Adrenal gland (tissue), 9 donors: ENCODE measurements at regions not wholly inside any gene's neighbourhood (a gene's known extent, or its start where the extent isn't known, plus 50 kb on each side); places are given as distances from the start of the nearest gene placed in this dataset.

Experiments used
- DNase-seq, 7 donors: peaks; one replicate each; pipeline ENCODE4 v3.0.0-alpha.2; 2019 to 2020
- H3K27ac ChIP-seq, 5 donors: fragments of 200-600 bp; sonication (generic) in 4 of 5; 1 replicate in 3 of 5; 2 replicates in 2 of 5; pipeline versions ENCODE4 v1.5.1 to v1.8.0; 2016 to 2020; ENCODE audit warnings: mild to moderate bottlenecking in 1 of 5
- H3K27me3 ChIP-seq: fragments of 200-600 bp; 2 replicates; pipeline ENCODE4 v1.8.0; 2021
- H3K36me3 ChIP-seq, 2 donors: fragments of 200-600 bp; replicated peaks in 1 of 2; 1 replicate in 1 of 2; 2 replicates in 1 of 2; pipeline versions ENCODE4 v1.5.1 to v1.8.0; 2018 to 2022
- H3K4me1 ChIP-seq, 2 donors: fragments of 200-600 bp; replicated peaks in 1 of 2; 1 replicate in 1 of 2; 2 replicates in 1 of 2; pipeline versions ENCODE4 v1.5.1 to v1.8.0; 2018 to 2021
- H3K4me3 ChIP-seq, 4 donors: fragments of 200-600 bp; sonication (generic) in 3 of 4; one replicate each; pipeline ENCODE4 v1.5.1; 2016 to 2018
- H3K9me3 ChIP-seq, 3 donors: fragments of 200-600 bp; sonication (generic) in 1 of 3; replicated peaks in 1 of 3; 1 replicate in 2 of 3; 2 replicates in 1 of 3; pipeline versions ENCODE4 v1.5.1 to v1.8.0; 2016 to 2021
- POLR2A ChIP-seq, 2 donors: fragments of 450-650 bp; IDR thresholded peaks; one replicate each; pipeline ENCODE4 v1.6.1; 2017; ENCODE audit warnings: antibody characterized with exemption in 2 of 2, mild to moderate bottlenecking in 2 of 2, moderate library complexity in 1 of 2
- WGBS, 4 donors: extraction: QIAGEN DNeasy Blood & Tissue Kit in 2 of 4; methylation state at CpG; one replicate each; pipeline versions ENCODE4 v1.1.5 to v1.1.7; 2013 to 2017; 5-methylcytosine and 5-hydroxymethylcytosine counted together
- intact Hi-C, 2 donors: fragments of 100-400 bp; cut with DNase I; formaldehyde crosslinking; loops; one replicate each; pipeline versions ENCODE4 v1.14.1 to v1.15.0; 2022 to 2023
- TF ChIP-seq, protein P1 (sequence below), 6 experiments: fragments of 450-650 bp in 4 of 6; fragments of 200-600 bp in 2 of 6; sonication (generic) in 1 of 6; IDR thresholded peaks; 1 replicate in 5 of 6; 2 replicates in 1 of 6; pipeline versions ENCODE4 v1.5.1 to v1.8.0; 2016 to 2021; ENCODE audit warnings: antibody characterized with exemption in 6 of 6, mild to moderate bottlenecking in 2 of 6, moderate library complexity in 1 of 6
- donor health status: healthy with polysubstance abuse.
- donor health status: Bipolar disorder and iron deficiency.
- donor health status: DM: yes; HTN: yes; CAD: no.
- donor health status: DM: no; HTN: no; CAD: no.
- donor health status: DM: no; HTN: no; CAD: no.

DNA sequence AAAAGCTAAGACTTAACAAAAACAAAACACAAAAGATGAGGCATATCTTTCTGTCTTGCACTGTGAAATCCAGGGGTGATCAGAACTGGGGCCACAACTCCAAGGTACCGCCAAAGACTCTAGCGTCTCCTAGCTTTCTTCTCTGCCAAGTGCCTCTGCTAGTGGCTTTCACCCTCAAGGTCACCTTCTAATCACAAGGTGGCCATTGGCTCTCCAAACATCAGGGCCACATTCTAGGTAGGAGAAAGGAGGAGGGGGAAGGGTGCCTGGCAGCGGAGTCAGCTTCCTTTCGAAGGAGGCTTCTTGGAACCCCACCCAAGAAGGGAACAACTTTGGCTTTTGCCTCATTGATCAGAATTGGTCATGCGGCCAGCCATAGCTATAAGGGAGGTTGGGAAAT lies 168.8 kb upstream of the SMAD3 start:
- intact Hi-C loops, result no loop called here
- H3K27ac ChIP-seq, result no peak overlapping the region
- WGBS, 4 donors, result 85 to 89% (median 85%) methylated on average over 5 of the region's 5 CpGs
- H3K27me3 ChIP-seq, result no peaks in the 10 kb centered on the region
- TF ChIP-seq, protein P1, sequence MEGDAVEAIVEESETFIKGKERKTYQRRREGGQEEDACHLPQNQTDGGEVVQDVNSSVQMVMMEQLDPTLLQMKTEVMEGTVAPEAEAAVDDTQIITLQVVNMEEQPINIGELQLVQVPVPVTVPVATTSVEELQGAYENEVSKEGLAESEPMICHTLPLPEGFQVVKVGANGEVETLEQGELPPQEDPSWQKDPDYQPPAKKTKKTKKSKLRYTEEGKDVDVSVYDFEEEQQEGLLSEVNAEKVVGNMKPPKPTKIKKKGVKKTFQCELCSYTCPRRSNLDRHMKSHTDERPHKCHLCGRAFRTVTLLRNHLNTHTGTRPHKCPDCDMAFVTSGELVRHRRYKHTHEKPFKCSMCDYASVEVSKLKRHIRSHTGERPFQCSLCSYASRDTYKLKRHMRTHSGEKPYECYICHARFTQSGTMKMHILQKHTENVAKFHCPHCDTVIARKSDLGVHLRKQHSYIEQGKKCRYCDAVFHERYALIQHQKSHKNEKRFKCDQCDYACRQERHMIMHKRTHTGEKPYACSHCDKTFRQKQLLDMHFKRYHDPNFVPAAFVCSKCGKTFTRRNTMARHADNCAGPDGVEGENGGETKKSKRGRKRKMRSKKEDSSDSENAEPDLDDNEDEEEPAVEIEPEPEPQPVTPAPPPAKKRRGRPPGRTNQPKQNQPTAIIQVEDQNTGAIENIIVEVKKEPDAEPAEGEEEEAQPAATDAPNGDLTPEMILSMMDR (IDR thresholded peaks at IDR 0.05), result no peak
- TF ChIP-seq POLR2A (IDR thresholded peaks at IDR 0.05), result no peak
- H3K4me1 ChIP-seq, result no peaks in the 10 kb centered on the region
- H3K9me3 ChIP-seq, result no peaks in the 10 kb centered on the region
- H3K36me3 ChIP-seq, result no peaks in the 10 kb centered on the region
- H3K4me3 ChIP-seq, result no peak overlapping the region
- DNase-seq, result peak in 2 of 7 donors; percentile 6 to 36

DNA sequence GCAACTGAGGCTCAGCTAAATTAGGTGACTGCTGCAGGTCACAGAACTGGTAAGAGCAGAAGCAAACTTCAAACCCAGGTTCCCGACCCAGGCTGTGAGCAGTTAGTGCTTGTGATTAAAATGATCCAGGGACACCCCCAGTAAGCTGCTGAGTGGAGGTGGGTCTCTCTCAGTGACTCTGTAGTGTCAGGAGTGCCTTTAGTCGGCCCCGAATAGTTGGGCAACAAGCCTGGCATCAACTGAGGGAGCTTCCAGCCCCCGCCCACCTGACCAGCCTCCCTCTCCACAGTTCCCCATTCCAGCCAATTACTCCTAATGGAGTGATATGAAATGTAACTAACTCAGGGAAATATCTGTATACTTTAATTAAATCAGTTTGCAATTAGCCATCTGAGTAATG lies 168.0 kb upstream of the SMAD3 start:
- Histone ChIP-seq H3K4me3 (no peak overlapping the region), H3K4me1 (no peaks in the 10 kb centered on the region), H3K27me3 (no peaks in the 10 kb centered on the region), H3K9me3 (no peaks in the 10 kb centered on the region), H3K27ac (no peak overlapping the region), H3K36me3 (no peaks in the 10 kb centered on the region)
- TF ChIP-seq, protein P1 (IDR thresholded peaks at IDR 0.05), result no peak
- TF ChIP-seq POLR2A (IDR thresholded peaks at IDR 0.05), result no peak
- DNase-seq, result peak in 2 of 7 donors; percentile 0 to 34
- WGBS, 4 donors, result 74 to 89% (median 77%) methylated on average over 4 of the region's 4 CpGs
- intact Hi-C loops, result no loop called here

DNA sequence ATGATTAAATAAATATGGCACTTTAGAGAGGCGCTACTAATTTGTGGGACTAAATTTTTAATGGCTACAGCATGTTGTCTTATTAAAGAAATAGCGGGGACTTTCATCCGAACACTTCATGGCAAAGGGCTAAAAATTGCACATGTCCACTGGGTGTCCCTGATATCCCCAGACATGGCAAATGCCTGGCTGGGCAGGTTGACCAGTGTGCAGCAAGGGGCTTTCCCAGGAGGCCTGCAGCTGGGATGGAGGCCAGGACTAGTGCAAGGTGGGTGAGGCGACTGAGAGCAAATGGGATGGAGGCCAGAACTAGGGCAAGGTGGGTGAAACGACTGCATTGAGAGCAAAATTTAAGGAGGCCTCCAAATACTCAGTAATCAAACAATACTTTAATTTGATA lies 167.4 kb upstream of the SMAD3 start:
- 90 to 95% (median 92%) methylated on average over 5 of the region's 5 CpGs for WGBS, 4 donors
- Histone ChIP-seq H3K36me3 (no peaks in the 10 kb centered on the region), H3K27me3 (no peaks in the 10 kb centered on the region), H3K27ac (no peak overlapping the region), H3K4me1 (no peaks in the 10 kb centered on the region), H3K9me3 (no peaks in the 10 kb centered on the region), H3K4me3 (no peak overlapping the region)
- intact Hi-C loops, result no loop called here
- TF ChIP-seq, protein P1 (IDR thresholded peaks at IDR 0.05), result no peak
- TF ChIP-seq POLR2A (IDR thresholded peaks at IDR 0.05), result no peak
- peak in 1 of 7 donors; percentile 14 for DNase-seq

DNA sequence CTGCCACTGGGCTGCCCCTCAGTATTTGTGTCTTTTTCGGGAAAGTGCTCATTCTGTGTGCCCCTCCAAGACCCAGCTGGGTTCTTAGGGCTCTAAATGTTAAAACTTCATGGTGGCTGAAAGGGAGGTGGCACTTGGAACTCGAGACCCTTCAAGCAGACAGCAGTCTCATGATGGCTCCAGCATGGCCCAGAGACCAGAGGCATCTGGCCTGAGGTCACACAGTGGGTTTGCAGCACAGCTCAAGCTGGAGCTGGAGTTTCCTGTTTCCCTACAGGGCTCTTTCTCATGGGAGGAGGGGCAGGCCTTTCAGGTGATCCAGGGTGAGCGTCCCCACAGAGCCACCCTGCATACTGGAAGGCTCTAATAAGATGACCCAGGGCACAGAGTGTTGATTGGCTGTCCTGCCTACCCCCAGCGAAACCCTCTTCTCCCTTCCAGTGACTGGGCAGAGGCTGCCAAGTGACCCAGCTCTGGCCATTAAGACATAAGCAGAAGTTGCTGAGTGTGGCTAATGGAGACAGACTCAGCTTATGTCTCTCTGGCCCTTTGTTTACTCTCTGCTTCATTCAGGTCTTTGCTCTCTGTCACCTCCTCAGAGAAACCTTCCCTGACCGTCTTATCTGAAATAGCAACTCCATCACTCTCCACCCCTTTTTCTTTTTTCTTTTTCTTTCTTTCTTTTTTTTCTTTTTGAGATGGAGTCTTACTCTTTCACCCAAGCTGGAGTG lies 166.6 kb upstream of the SMAD3 start:
- intact Hi-C loops, result no loop called here
- no peak overlapping the region for H3K4me3 ChIP-seq
- no peaks in the 10 kb centered on the region for H3K27me3 ChIP-seq
- H3K4me1 ChIP-seq, result no peaks in the 10 kb centered on the region
- TF ChIP-seq POLR2A (IDR thresholded peaks at IDR 0.05), result no peak
- TF ChIP-seq, protein P1 (IDR thresholded peaks at IDR 0.05), result no peak
- no peaks in the 10 kb centered on the region for H3K9me3 ChIP-seq
- DNase-seq, result peak in 1 of 7 donors; percentile 13
- WGBS, 4 donors, result 84 to 91% (median 88%) methylated on average over 5 of the region's 5 CpGs
- no peak overlapping the region for H3K27ac ChIP-seq
- no peaks in the 10 kb centered on the region for H3K36me3 ChIP-seq
